GM18861 (cell line): ENCODE measurements at regions not wholly inside any gene's neighbourhood (a gene's known extent, or its start where the extent isn't known, plus 50 kb on each side); places are given as distances from the start of the nearest gene placed in this dataset.

Source experiments
- ATAC-seq: cut with Tn5 transposase; IDR thresholded peaks from one replicate; pipeline ENCODE4 v1.9.1; 2021; ENCODE audit not compliant: unreplicated experiment

GRCh38 chr1:113219377-113219776 is 146.4 kb downstream of the LRIG2 start:
- no peak for ATAC-seq

GRCh38 chr1:113219828-113220227 is 146.8 kb downstream of the LRIG2 start:
- ATAC-seq, result no peak

- no peak for ATAC-seq
Observed at GRCh38 chr1:113223040-113223439, 150.0 kb downstream of the LRIG2 start.

GRCh38 chr1:113223546-113223945 is 150.5 kb downstream of the LRIG2 start:
- ATAC-seq, result no peak

- no peak for ATAC-seq
Observed at GRCh38 chr1:113226148-113226547, 153.2 kb downstream of the LRIG2 start.

GRCh38 chr1:113231866-113232265 is 158.4 kb upstream of the MAGI3 start:
- no peak for ATAC-seq

GRCh38 chr1:113233441-113233840 is 156.9 kb upstream of the MAGI3 start:
- ATAC-seq, result no peak

- no peak for ATAC-seq
Observed at GRCh38 chr1:113241237-113241636, 149.1 kb upstream of the MAGI3 start.

GRCh38 chr1:113242481-113242880 is 147.8 kb upstream of the MAGI3 start:
- ATAC-seq, result no peak

GRCh38 chr1:113243529-113243928 is 146.8 kb upstream of the MAGI3 start:
- no peak for ATAC-seq

- ATAC-seq, result no peak
Observed at GRCh38 chr1:113244112-113244820, 146.0 kb upstream of the MAGI3 start.

GRCh38 chr1:113245252-113245651 is 145.1 kb upstream of the MAGI3 start:
- ATAC-seq, result no peak

- no peak for ATAC-seq
Observed at GRCh38 chr1:113246929-113247328, 143.4 kb upstream of the MAGI3 start.

GRCh38 chr1:113247355-113247754 is 143.0 kb upstream of the MAGI3 start:
- no peak for ATAC-seq

GRCh38 chr1:113247782-113248181 is 142.5 kb upstream of the MAGI3 start:
- no peak for ATAC-seq

- no peak for ATAC-seq
Observed at GRCh38 chr1:113248494-113248893, 141.8 kb upstream of the MAGI3 start.

- no peak for ATAC-seq
Observed at GRCh38 chr1:113250161-113250560, 140.2 kb upstream of the MAGI3 start.

GRCh38 chr1:113252166-113252565 is 138.1 kb upstream of the MAGI3 start:
- ATAC-seq, result no peak

GRCh38 chr1:113253187-113253586 is 137.1 kb upstream of the MAGI3 start:
- ATAC-seq, result no peak

GRCh38 chr1:113253590-113253989 is 136.7 kb upstream of the MAGI3 start:
- ATAC-seq, result no peak

- ATAC-seq, result no peak
Observed at GRCh38 chr1:113255038-113255719, 135.1 kb upstream of the MAGI3 start.

GRCh38 chr1:113255720-113256347 is 134.5 kb upstream of the MAGI3 start:
- no peak for ATAC-seq
